ENCODE measurements at regions not wholly inside any gene's neighbourhood (a gene's known extent, or its start where the extent isn't known, plus 50 kb on each side); places are given as distances from the start of the nearest gene placed in this dataset.
A peak's percentile ranks its signal among the peaks of the same experiment; 100 is the strongest.

GRCh38 chr2:195493416-195493815, 163.6 kb upstream of the SLC39A10 start:
- Histone ChIP-seq H3K4me3 (replicated peaks in 1 of 3; ENCODE audit: insufficient read depth in 1 of 3, low read depth in 2 of 3, low read length in 3 of 3) (no peak overlapping the region), H3K9me3 (ENCODE audit: low read length) (no peaks in the 10 kb centered on the region), H2AFZ (ENCODE audit: low read length) (no peak overlapping the region), H3K4me1 (ENCODE audit: insufficient read depth, low read length) (no peaks in the 10 kb centered on the region), H3K27ac (ENCODE audit: extremely low read length, insufficient read depth, low read length) (no peak overlapping the region), H3K36me3 (replicated peaks in 1 of 2; ENCODE audit: control insufficient read depth in 1 of 2, insufficient read depth in 2 of 2, low read length in 2 of 2) (no peaks in the 10 kb centered on the region), H3K9ac (ENCODE audit: insufficient read depth, low read depth, low read length) (no peak overlapping the region), H3K79me2 (ENCODE audit: insufficient read depth, low read length) (no peaks in the 10 kb centered on the region), H3K4me2 (ENCODE audit: low read depth, low read length) (no peak overlapping the region), H3K27me3 (ENCODE audit: control insufficient read depth in 1 of 2, insufficient read depth in 2 of 2, low read length in 2 of 2) (no peaks in the 10 kb centered on the region), H4K20me1 (ENCODE audit: insufficient read depth, low read length) (no peaks in the 10 kb centered on the region)
- TF ChIP-seq MED8 (CRISPR knock-in tag; IDR thresholded peaks at IDR 0.05; ENCODE audit: insufficient replicate concordance) (no peak), AGO1 (IDR thresholded peaks at IDR 0.05; ENCODE audit: low read depth, low read length, poor library complexity, severe bottlenecking) (no peak), MAFK (conservative IDR thresholded peaks at IDR 0.05 in 1 of 2, IDR thresholded peaks at IDR 0.05 in 1 of 2; ENCODE audit: low read length in 2 of 2) (0 out of 4 replicates have a peak, but pooled peaks of 1 of the 2 experiments have one; percentile 8)
- 36% methylated on average over 7 of the region's 7 CpGs for WGBS (ENCODE audit: low lambda C conversion rate)
- ATAC-seq: no peak
- no peak for DNase-seq (ENCODE audit: low spot score)
- in situ Hi-C loops (cut with HindIII; ENCODE audit: extremely low pct_ligation_motif_present, low pct_unique_long_range_greater_than_20kb): no loop called here
- ChIA-PET CTCF (ENCODE audit: low intra/inter-chr PET ratio, low total read pairs) (no interaction called here), POLR2A (no interaction called here)
- intact Hi-C loops (cut with micrococcal nuclease; ENCODE audit: unreplicated experiment): no loop called here
- FAIRE-seq: no peak
- BruUV-seq (replicated peaks): no TSS peak

- Histone ChIP-seq H3K36me3 (replicated peaks in 1 of 2; ENCODE audit: control insufficient read depth in 1 of 2, insufficient read depth in 2 of 2, low read length in 2 of 2) (no peaks in the 10 kb centered on the region), H4K20me1 (ENCODE audit: insufficient read depth, low read length) (no peaks in the 10 kb centered on the region), H3K27me3 (ENCODE audit: control insufficient read depth in 1 of 2, insufficient read depth in 2 of 2, low read length in 2 of 2) (no peaks in the 10 kb centered on the region), H3K79me2 (ENCODE audit: insufficient read depth, low read length) (no peaks in the 10 kb centered on the region), H3K9ac (ENCODE audit: insufficient read depth, low read depth, low read length) (no peak overlapping the region), H3K4me3 (replicated peaks in 1 of 3; ENCODE audit: insufficient read depth in 1 of 3, low read depth in 2 of 3, low read length in 3 of 3) (no peak overlapping the region), H3K9me3 (ENCODE audit: low read length) (no peaks in the 10 kb centered on the region), H3K4me2 (ENCODE audit: low read depth, low read length) (no peak overlapping the region), H2AFZ (ENCODE audit: low read length) (no peak overlapping the region), H3K27ac (ENCODE audit: extremely low read length, insufficient read depth, low read length) (no peak overlapping the region), H3K4me1 (ENCODE audit: insufficient read depth, low read length) (no peaks in the 10 kb centered on the region)
- no TSS peak for BruUV-seq (replicated peaks)
- in situ Hi-C loops (cut with HindIII; ENCODE audit: extremely low pct_ligation_motif_present, low pct_unique_long_range_greater_than_20kb) (no loop called here), intact Hi-C loops (cut with micrococcal nuclease; ENCODE audit: unreplicated experiment) (no loop called here)
- CTCF ChIA-PET (ENCODE audit: low intra/inter-chr PET ratio, low total read pairs): no interaction called here
- POLR2A ChIA-PET: no interaction called here
- WGBS (ENCODE audit: low lambda C conversion rate): 26% methylated on average over 2 of the region's 2 CpGs
- TF ChIP-seq NFE2 (CRISPR knock-in tag; IDR thresholded peaks at IDR 0.05) (no peak), ZNF709 (CRISPR knock-in tag; IDR thresholded peaks at IDR 0.05) (no peak), ZNF317 (CRISPR knock-in tag; IDR thresholded peaks at IDR 0.05) (no peak), SRSF4 (IDR thresholded peaks at IDR 0.05; ENCODE audit: low read depth, low read length, poor library complexity, severe bottlenecking) (no peak), MIER3 (CRISPR knock-in tag; IDR thresholded peaks at IDR 0.05; ENCODE audit: borderline replicate concordance) (no peak), ZNF101 (CRISPR knock-in tag; IDR thresholded peaks at IDR 0.05; ENCODE audit: borderline replicate concordance, low read depth) (no peak), ZNF20 (CRISPR knock-in tag; IDR thresholded peaks at IDR 0.05) (no peak)
- DNase-seq (ENCODE audit: low spot score): no peak
- no peak for ATAC-seq
- no peak for FAIRE-seq
Measured at GRCh38 chr2:195490319-195490718, 166.7 kb upstream of the SLC39A10 start.
